ENCODE measurements at regions not wholly inside any gene's neighbourhood (a gene's known extent, or its start where the extent isn't known, plus 50 kb on each side); places are given as distances from the start of the nearest gene placed in this dataset.

- TF ChIP-seq POLR2A (IDR thresholded peaks at IDR 0.05): no peak
- TF ChIP-seq CTCF (IDR thresholded peaks at IDR 0.05): no peak
- no peak for TF ChIP-seq EP300 (IDR thresholded peaks at IDR 0.05)
These were observed 275.7 kb upstream of the PRICKLE1 start for GRCh38 chr12:42865282-42865681.

Measured in tibial nerve (tissue), 4 donors.